SU-DHL-6 (cell line): ENCODE measurements at regions not wholly inside any gene's neighbourhood (a gene's known extent, or its start where the extent isn't known, plus 50 kb on each side); places are given as distances from the start of the nearest gene placed in this dataset.

Source experiments
- H2AFZ ChIP-seq: fragments of 200-600 bp; sonication (generic); 2 replicates; pipeline ENCODE4 v1.6.1; 2014; ENCODE audit warnings: low read depth, mild to moderate bottlenecking, moderate library complexity, mixed read lengths, antibody characterized with exemption, low read length; ENCODE audit not compliant: severe bottlenecking
- H3F3A ChIP-seq: fragments of 200-600 bp; shearing (Covaris generic); 2 replicates; pipeline ENCODE4 v1.6.0; 2016; ENCODE audit warnings: antibody characterized with exemption, mild to moderate bottlenecking; ENCODE audit not compliant: insufficient read depth
- H3K27ac ChIP-seq: fragments of 200-600 bp; sonication (generic); 2 replicates; pipeline ENCODE4 v1.5.1; 2016; ENCODE audit warnings: low read depth, mild to moderate bottlenecking, low read length, moderate library complexity, mixed read lengths
- H3K27me3 ChIP-seq: fragments of 200-600 bp; sonication (generic), shearing (Covaris generic); 2 replicates; pipeline ENCODE4 v1.6.0; 2014; ENCODE audit warnings: mild to moderate bottlenecking, low read length
- H3K36me3 ChIP-seq: fragments of 200-600 bp; sonication (generic); 2 replicates; pipeline ENCODE4 v1.6.1; 2014; ENCODE audit warnings: mild to moderate bottlenecking, low read length, mixed read lengths
- H3K4me2 ChIP-seq: fragments of 300-600, 200-600 bp; shearing (Covaris generic), sonication (generic); 2 replicates; pipeline ENCODE4 v1.6.0; 2014; ENCODE audit warnings: low read length, low read depth, mild to moderate bottlenecking; ENCODE audit not compliant: poor library complexity, severe bottlenecking
- H3K4me3 ChIP-seq: fragments of 200-600 bp; sonication (generic); 2 replicates; pipeline ENCODE4 v1.5.1; 2014; ENCODE audit warnings: antibody characterized with exemption, low read length, mild to moderate bottlenecking, mixed read lengths; ENCODE audit not compliant: insufficient read depth, poor library complexity, severe bottlenecking
- H3K79me2 ChIP-seq: fragments of 200-600 bp; sonication (generic); 2 replicates; pipeline ENCODE4 v1.6.1; 2014; ENCODE audit warnings: mild to moderate bottlenecking, low read length, moderate library complexity; ENCODE audit not compliant: insufficient read depth
- H3K9ac ChIP-seq: fragments of 200-600 bp; sonication (generic); 2 replicates; pipeline ENCODE4 v1.7.0; 2014; ENCODE audit warnings: mild to moderate bottlenecking, low read length
- H3K9me2 ChIP-seq: fragments of 200-600 bp; sonication (generic); replicated peaks from 2 replicates; pipeline ENCODE4 v1.6.1; 2014; ENCODE audit warnings: low read length; ENCODE audit not compliant: insufficient read depth
- H3K9me3 ChIP-seq: fragments of 200-600 bp; sonication (generic); 2 replicates; pipeline ENCODE4 v1.6.1; 2014; ENCODE audit warnings: low read length, mixed read lengths; ENCODE audit not compliant: insufficient read depth
- H4K20me1 ChIP-seq: fragments of 200-600 bp; sonication (generic); 2 replicates; pipeline ENCODE4 v1.6.1; 2014; ENCODE audit warnings: low read depth, mild to moderate bottlenecking, antibody characterized with exemption, low read length, moderate library complexity, mixed read lengths
- EZH2phosphoT487 ChIP-seq: fragments of 200-600 bp; sonication (generic), shearing (Covaris generic); conservative IDR thresholded peaks from 2 replicates; pipeline ENCODE4 v1.6.1; 2018; ENCODE audit warnings: mild to moderate bottlenecking, antibody characterized with exemption, low read length, moderate library complexity, mixed read lengths
- TF ChIP-seq, protein P1 (sequence below): fragments of 200-600 bp; sonication (generic); IDR thresholded peaks from one replicate; pipeline ENCODE4 v1.5.1; 2017; ENCODE audit warnings: antibody characterized with exemption, mild to moderate bottlenecking, low read length, moderate library complexity; ENCODE audit not compliant: insufficient read depth, poor library complexity, severe bottlenecking

- H3K9me2 ChIP-seq = no peaks in the 10 kb centered on the region
- no peak for TF ChIP-seq EZH2phosphoT487
- TF ChIP-seq, protein P1, sequence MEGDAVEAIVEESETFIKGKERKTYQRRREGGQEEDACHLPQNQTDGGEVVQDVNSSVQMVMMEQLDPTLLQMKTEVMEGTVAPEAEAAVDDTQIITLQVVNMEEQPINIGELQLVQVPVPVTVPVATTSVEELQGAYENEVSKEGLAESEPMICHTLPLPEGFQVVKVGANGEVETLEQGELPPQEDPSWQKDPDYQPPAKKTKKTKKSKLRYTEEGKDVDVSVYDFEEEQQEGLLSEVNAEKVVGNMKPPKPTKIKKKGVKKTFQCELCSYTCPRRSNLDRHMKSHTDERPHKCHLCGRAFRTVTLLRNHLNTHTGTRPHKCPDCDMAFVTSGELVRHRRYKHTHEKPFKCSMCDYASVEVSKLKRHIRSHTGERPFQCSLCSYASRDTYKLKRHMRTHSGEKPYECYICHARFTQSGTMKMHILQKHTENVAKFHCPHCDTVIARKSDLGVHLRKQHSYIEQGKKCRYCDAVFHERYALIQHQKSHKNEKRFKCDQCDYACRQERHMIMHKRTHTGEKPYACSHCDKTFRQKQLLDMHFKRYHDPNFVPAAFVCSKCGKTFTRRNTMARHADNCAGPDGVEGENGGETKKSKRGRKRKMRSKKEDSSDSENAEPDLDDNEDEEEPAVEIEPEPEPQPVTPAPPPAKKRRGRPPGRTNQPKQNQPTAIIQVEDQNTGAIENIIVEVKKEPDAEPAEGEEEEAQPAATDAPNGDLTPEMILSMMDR = no peak
- H3K4me2 ChIP-seq = no peak overlapping the region
These were observed 140.3 kb upstream of the CSF3R start for GRCh38 chr1:36622741-36623648.

GRCh38 chr1:36621531-36621930 is 138.8 kb upstream of the CSF3R start:
- no peaks in the 10 kb centered on the region for H3K9me2 ChIP-seq
- no peak overlapping the region for H3K9ac ChIP-seq
- no peaks in the 10 kb centered on the region for H3F3A ChIP-seq
- H4K20me1 ChIP-seq = no peaks in the 10 kb centered on the region
- no peak for TF ChIP-seq EZH2phosphoT487
- TF ChIP-seq, protein P1 = no peak
- H2AFZ ChIP-seq = no peak overlapping the region
- H3K36me3 ChIP-seq = no peaks in the 10 kb centered on the region
- H3K9me3 ChIP-seq = no peaks in the 10 kb centered on the region
- no peaks in the 10 kb centered on the region for H3K79me2 ChIP-seq
- no peak overlapping the region for H3K4me3 ChIP-seq
- no peak overlapping the region for H3K27ac ChIP-seq
- H3K27me3 ChIP-seq = no peaks in the 10 kb centered on the region
- no peak overlapping the region for H3K4me2 ChIP-seq

More at GRCh38 chr1:36622741-36623648, 140.3 kb upstream of the CSF3R start:
- Histone ChIP-seq H3K4me3 (no peak overlapping the region), H3K9ac (no peak overlapping the region), H3K27ac (no peak overlapping the region), H3K27me3 (no peaks in the 10 kb centered on the region), H4K20me1 (no peaks in the 10 kb centered on the region), H3K36me3 (no peaks in the 10 kb centered on the region), H3F3A (no peaks in the 10 kb centered on the region), H3K9me3 (no peaks in the 10 kb centered on the region), H3K79me2 (no peaks in the 10 kb centered on the region), H2AFZ (no peak overlapping the region)

DNA sequence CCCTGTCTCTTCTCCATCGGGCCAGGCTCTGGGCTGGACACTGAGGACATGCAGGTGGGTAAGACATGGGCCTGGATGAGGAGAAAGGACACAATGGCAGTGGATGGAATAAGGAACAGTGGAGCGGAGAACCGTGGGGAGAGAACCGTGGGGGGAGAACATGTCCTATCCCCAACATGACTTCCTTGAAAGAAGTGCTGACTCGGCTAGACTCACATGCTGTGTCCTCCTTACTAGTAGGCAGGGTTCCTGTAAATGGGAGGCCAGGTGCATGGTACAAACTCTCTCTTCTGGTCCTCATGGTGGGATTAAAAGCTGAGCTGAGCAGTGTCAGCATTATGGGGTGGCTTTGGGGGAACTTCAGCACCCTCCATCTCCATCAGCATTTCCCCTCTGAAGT is 137.4 kb upstream of the CSF3R start:
- Histone ChIP-seq H3K4me2 (no peak overlapping the region), H3K9me2 (no peaks in the 10 kb centered on the region), H3K4me3 (no peak overlapping the region), H4K20me1 (no peaks in the 10 kb centered on the region), H3K27ac (no peak overlapping the region), H3K9me3 (no peaks in the 10 kb centered on the region), H3K79me2 (no peaks in the 10 kb centered on the region), H3K9ac (no peak overlapping the region), H3K27me3 (no peaks in the 10 kb centered on the region), H2AFZ (no peak overlapping the region), H3K36me3 (no peaks in the 10 kb centered on the region), H3F3A (no peaks in the 10 kb centered on the region)
- TF ChIP-seq, protein P1 = no peak
- TF ChIP-seq EZH2phosphoT487 = no peak
